Tibial artery (tissue), 4 donors: ENCODE measurements at regions not wholly inside any gene's neighbourhood (a gene's known extent, or its start where the extent isn't known, plus 50 kb on each side); places are given as distances from the start of the nearest gene placed in this dataset.

Experiments
- DNase-seq, 2 donors: peaks; one replicate each; pipeline ENCODE4 v3.0.0-alpha.2; 2019
- H3K27ac ChIP-seq, 2 donors: fragments of 200-600 bp; sonication (generic) in 1 of 2; 1 replicate in 1 of 2; 2 replicates in 1 of 2; pipeline ENCODE4 v1.5.1; 2018 to 2019; ENCODE audit warnings: mild to moderate bottlenecking in 1 of 2
- H3K27me3 ChIP-seq, 2 donors: fragments of 200-600 bp; sonication (generic) in 1 of 2; one replicate each; pipeline versions ENCODE4 v1.5.1 to v1.6.0; 2016 to 2019
- H3K36me3 ChIP-seq, 3 donors: fragments of 200-600 bp; sonication (generic) in 2 of 3; one replicate each; pipeline ENCODE4 v1.5.1; 2016 to 2019; ENCODE audit warnings: mild to moderate bottlenecking in 2 of 3
- H3K4me1 ChIP-seq, 4 donors: fragments of 200-600 bp; sonication (generic) in 2 of 4; 1 replicate in 3 of 4; 2 replicates in 1 of 4; pipeline ENCODE4 v1.5.1; 2016 to 2019
- H3K4me3 ChIP-seq, 2 donors: fragments of 200-600 bp; sonication (generic) in 1 of 2; 1 replicate in 1 of 2; 2 replicates in 1 of 2; pipeline ENCODE4 v1.5.1; 2018 to 2019; ENCODE audit warnings: mild to moderate bottlenecking in 2 of 2
- H3K9me3 ChIP-seq, 3 donors: fragments of 200-600 bp; sonication (generic) in 1 of 3; one replicate each; pipeline ENCODE4 v1.5.1; 2016 to 2019
- CTCF ChIP-seq, 2 experiments: fragments of 200-600 bp in 1 of 2; fragments of 450-650 bp in 1 of 2; IDR thresholded peaks; one replicate each; pipeline ENCODE4 v1.5.1; 2017 to 2019; ENCODE audit warnings: antibody characterized with exemption in 2 of 2, mild to moderate bottlenecking in 1 of 2, moderate library complexity in 1 of 2
- intact Hi-C: fragments of 100-400 bp; cut with DNase I; formaldehyde crosslinking; loops from one replicate; pipeline ENCODE4 v1.15.0; 2023; ENCODE audit warnings: low total_unique reads

DNA sequence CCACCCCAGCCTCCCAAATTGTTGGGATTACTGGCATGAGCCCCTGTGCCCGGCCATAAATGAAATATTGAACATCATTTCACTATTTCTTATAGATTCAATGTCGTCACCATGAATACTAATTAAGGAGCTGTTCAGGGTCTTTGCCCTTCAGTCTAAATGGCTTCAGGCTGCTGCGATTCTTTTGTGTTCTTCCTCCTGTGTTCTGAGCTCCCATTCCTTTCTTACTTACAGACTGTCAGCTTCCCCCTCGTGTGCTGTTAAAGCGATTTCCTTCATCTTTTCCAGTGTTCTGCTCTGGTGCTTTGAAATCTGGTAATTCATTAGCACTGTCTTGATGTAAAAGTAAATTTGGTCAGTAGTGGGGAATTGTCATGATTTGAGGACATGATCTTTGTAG, 63.3 kb upstream of the PRDM1 start:
- H3K36me3 ChIP-seq, result no peaks in the 10 kb centered on the region
- H3K9me3 ChIP-seq, result no peaks in the 10 kb centered on the region
- H3K27ac ChIP-seq, result no peak overlapping the region
- no peaks in the 10 kb centered on the region for H3K4me1 ChIP-seq
- no peak for DNase-seq
- intact Hi-C loops, result no loop called here
- H3K27me3 ChIP-seq, result peaks cover 0 to 25% of the 10 kb centered on the region in 2 donors
- TF ChIP-seq CTCF (IDR thresholded peaks at IDR 0.05), result no peak
- no peak overlapping the region for H3K4me3 ChIP-seq

DNA sequence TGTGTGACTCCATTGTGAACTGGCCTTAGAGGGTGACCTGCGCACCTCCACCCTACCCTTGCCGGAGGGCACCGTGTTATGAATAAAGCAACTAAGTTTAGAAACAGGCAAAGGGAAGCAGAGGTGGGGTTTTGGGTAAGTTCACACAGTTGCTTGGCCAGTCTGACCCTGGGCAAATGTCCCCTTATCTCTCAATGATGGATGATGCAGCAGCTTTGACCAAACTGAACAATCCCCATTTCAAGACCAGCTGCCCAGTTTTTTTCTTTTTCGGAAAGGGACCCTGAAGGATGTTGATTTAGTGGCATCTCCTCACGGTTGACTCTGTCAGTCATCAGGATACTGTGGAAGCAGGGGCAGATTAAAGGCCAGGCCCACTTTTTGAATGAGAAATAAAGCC, 68.7 kb upstream of the PRDM1 start:
- no peak for DNase-seq
- Histone ChIP-seq H3K4me1 (no peaks in the 10 kb centered on the region), H3K27me3 (peaks cover 0 to 2% of the 10 kb centered on the region in 2 donors), H3K36me3 (no peaks in the 10 kb centered on the region), H3K9me3 (no peaks in the 10 kb centered on the region), H3K4me3 (no peak overlapping the region), H3K27ac (no peak overlapping the region)
- intact Hi-C loops, result no loop called here
- no peak for TF ChIP-seq CTCF (IDR thresholded peaks at IDR 0.05)

DNA sequence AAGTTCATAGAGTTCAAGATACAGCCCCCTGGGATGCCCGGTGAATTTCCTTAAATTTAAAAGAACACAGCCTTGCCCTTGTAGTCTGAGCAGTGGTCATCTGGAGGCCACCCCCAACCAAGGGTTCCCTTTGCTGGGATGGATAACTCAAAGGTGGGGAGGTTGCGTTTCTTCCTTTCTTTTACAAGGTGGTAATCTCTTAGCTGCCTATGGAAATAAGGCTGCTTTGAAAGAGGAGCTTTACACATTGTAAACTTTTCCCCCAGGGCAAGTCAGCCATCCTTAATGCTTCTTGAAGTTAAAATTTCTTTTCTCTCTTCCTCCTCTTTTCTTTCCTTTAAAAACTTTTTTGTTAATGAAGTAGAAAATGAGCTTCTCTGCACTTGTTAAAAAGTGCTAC, 71.2 kb upstream of the PRDM1 start:
- no peak for DNase-seq
- H3K36me3 ChIP-seq, result no peaks in the 10 kb centered on the region
- no peak overlapping the region for H3K4me3 ChIP-seq
- H3K9me3 ChIP-seq, result no peaks in the 10 kb centered on the region
- TF ChIP-seq CTCF (IDR thresholded peaks at IDR 0.05), result no peak
- H3K27ac ChIP-seq, result no peak overlapping the region
- peaks cover 0 to 2% of the 10 kb centered on the region in 2 donors for H3K27me3 ChIP-seq
- H3K4me1 ChIP-seq, result no peaks in the 10 kb centered on the region
- intact Hi-C loops, result no loop called here

GRCh38 chr6:106011476-106011875, 74.7 kb upstream of the PRDM1 start:
- H3K27me3 ChIP-seq, result no peaks in the 10 kb centered on the region

DNA sequence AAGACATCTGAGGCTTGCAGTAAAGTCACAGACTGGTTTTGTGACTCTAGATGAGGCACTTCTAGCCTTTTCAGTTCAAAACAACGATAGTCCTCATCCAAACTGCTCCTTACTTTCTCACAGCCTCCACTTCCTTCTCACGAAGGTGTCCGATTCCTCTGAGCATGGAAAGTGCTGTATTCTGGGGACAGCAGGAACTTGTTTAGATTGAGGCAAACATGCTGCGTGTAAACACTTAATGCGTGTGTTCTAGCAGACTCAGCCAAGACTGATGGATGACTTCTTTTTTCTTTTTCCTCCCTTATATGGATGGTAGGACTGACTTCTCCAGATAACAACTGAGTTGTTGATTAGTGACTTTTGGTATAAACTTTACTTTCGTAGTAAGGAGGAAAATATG, 80.2 kb upstream of the PRDM1 start:
- Histone ChIP-seq H3K4me3 (no peak overlapping the region), H3K4me1 (no peaks in the 10 kb centered on the region), H3K9me3 (no peaks in the 10 kb centered on the region), H3K36me3 (no peaks in the 10 kb centered on the region), H3K27ac (no peak overlapping the region), H3K27me3 (peaks cover 0 to 7% of the 10 kb centered on the region in 2 donors)
- DNase-seq, result no peak
- intact Hi-C loops, result no loop called here
- no peak for TF ChIP-seq CTCF (IDR thresholded peaks at IDR 0.05)

More at GRCh38 chr6:106011476-106011875, 74.7 kb upstream of the PRDM1 start:
- H3K4me1 ChIP-seq, result no peaks in the 10 kb centered on the region
- intact Hi-C loops, result no loop called here
- no peak for TF ChIP-seq CTCF (IDR thresholded peaks at IDR 0.05)
- H3K36me3 ChIP-seq, result no peaks in the 10 kb centered on the region
- no peak for DNase-seq
- no peak overlapping the region for H3K4me3 ChIP-seq
- H3K9me3 ChIP-seq, result no peaks in the 10 kb centered on the region
- H3K27ac ChIP-seq, result no peak overlapping the region

GRCh38 chr6:106005013-106005412, 81.1 kb upstream of the PRDM1 start:
- H3K4me3 ChIP-seq, result no peak overlapping the region
- H3K9me3 ChIP-seq, result no peaks in the 10 kb centered on the region
- no peak for DNase-seq
- intact Hi-C loops, result no loop called here
- peaks cover 0 to 10% of the 10 kb centered on the region in 2 donors for H3K27me3 ChIP-seq
- H3K4me1 ChIP-seq, result no peaks in the 10 kb centered on the region
- H3K27ac ChIP-seq, result no peak overlapping the region
- TF ChIP-seq CTCF (IDR thresholded peaks at IDR 0.05), result no peak
- no peaks in the 10 kb centered on the region for H3K36me3 ChIP-seq
